ENCODE measurements at regions not wholly inside any gene's neighbourhood (a gene's known extent, or its start where the extent isn't known, plus 50 kb on each side); places are given as distances from the start of the nearest gene placed in this dataset.

GRCh38 chr13:63351081-63351480, 1935.4 kb upstream of the PCDH20 start:
- TF ChIP-seq, protein P1, sequence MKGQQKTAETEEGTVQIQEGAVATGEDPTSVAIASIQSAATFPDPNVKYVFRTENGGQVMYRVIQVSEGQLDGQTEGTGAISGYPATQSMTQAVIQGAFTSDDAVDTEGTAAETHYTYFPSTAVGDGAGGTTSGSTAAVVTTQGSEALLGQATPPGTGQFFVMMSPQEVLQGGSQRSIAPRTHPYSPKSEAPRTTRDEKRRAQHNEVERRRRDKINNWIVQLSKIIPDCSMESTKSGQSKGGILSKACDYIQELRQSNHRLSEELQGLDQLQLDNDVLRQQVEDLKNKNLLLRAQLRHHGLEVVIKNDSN (IDR thresholded peaks at IDR 0.05), result no peak
- TF ChIP-seq EP300 (IDR thresholded peaks at IDR 0.05; ENCODE audit: borderline replicate concordance) (no peak), TCF12 (IDR thresholded peaks at IDR 0.05; ENCODE audit: low read depth) (no peak), TAF1 (IDR thresholded peaks at IDR 0.05; ENCODE audit: low read depth) (no peak), FOXM1 (IDR thresholded peaks at IDR 0.05; ENCODE audit: borderline replicate concordance, low read depth) (no peak)
